Panc1 (cell line): ENCODE measurements at regions not wholly inside any gene's neighbourhood (a gene's known extent, or its start where the extent isn't known, plus 50 kb on each side); places are given as distances from the start of the nearest gene placed in this dataset.
"Not testable (repeated sequence)": the region's sequence is repeated elsewhere in the genome, so short reads cannot be mapped to it uniquely, and the experiment has no call there.

Experiments used
- ATAC-seq: fragments of 200-7000 bp; cut with Tn5 transposase; 2 replicates; pipeline ENCODE4 v1.9.1; 2020; ENCODE audit warnings: mild to moderate bottlenecking, moderate library complexity
- BruUV-seq: library from RNA; stranded (reverse); fragments of 400-500 nt; replicated peaks from 2 replicates; lab custom pipeline; 2021; lab: Mats Ljungman, UMichigan
- CTCF ChIA-PET: fragments of 300-600 bp; sonication (Branson Sonifier 250); formaldehyde crosslinking; loops from one replicate; lab custom pipeline; 2022; ENCODE audit warnings: antibody characterized with exemption; lab: Charles Lee
- POLR2A ChIA-PET: fragments of 300-600 bp; sonication (Branson Sonifier 250); formaldehyde crosslinking; loops from one replicate; lab custom pipeline; 2022; ENCODE audit warnings: antibody characterized with exemption; lab: Charles Lee
- DNase-seq: peaks from one replicate; pipeline ENCODE4 v3.0.0-alpha.2; 2010; ENCODE audit warnings: low read depth, low spot score
- H3K27ac ChIP-seq: 2 replicates; pipeline ENCODE4 v1.5.1; 2011; ENCODE audit warnings: mild to moderate bottlenecking, low read length, inconsistent platforms
- H3K27me3 ChIP-seq: fragments of 200-500 bp; sonication (Bioruptor generic); 2 replicates; pipeline ENCODE4 v1.6.0; 2014; ENCODE audit warnings: low read length, inconsistent platforms; ENCODE audit not compliant: control insufficient read depth, insufficient read depth
- H3K36me3 ChIP-seq: fragments of 200-500 bp; sonication (Bioruptor generic); 2 replicates; pipeline ENCODE4 v1.5.1; 2014; ENCODE audit warnings: inconsistent platforms, mild to moderate bottlenecking, low read length, moderate library complexity; ENCODE audit not compliant: control insufficient read depth, insufficient read depth
- H3K4me1 ChIP-seq: 2 replicates; pipeline ENCODE4 v1.5.1; 2011; ENCODE audit warnings: inconsistent platforms, mild to moderate bottlenecking, low read length, moderate library complexity; ENCODE audit not compliant: control insufficient read depth, insufficient read depth
- H3K4me3 ChIP-seq, 2 experiments: 2 replicates each; pipeline ENCODE4 v1.5.1; 2011 to 2012; ENCODE audit warnings: low read depth in 2 of 2, low read length in 2 of 2, mild to moderate bottlenecking in 2 of 2, inconsistent platforms in 1 of 2, moderate library complexity in 1 of 2
- H3K9me3 ChIP-seq: fragments of 200-500 bp; sonication (Bioruptor generic); 2 replicates; pipeline ENCODE4 v1.5.1; 2014; ENCODE audit warnings: low read depth, mild to moderate bottlenecking, inconsistent platforms, low read length, moderate library complexity; ENCODE audit not compliant: control insufficient read depth, insufficient read depth
- CTCF ChIP-seq: fragments of 450-650 bp; IDR thresholded peaks from 2 replicates; pipeline ENCODE4 v1.5.1; 2017; ENCODE audit warnings: mild to moderate bottlenecking
- POLR2AphosphoS5 ChIP-seq: IDR thresholded peaks from 2 replicates; pipeline ENCODE4 v1.6.1; 2012; ENCODE audit warnings: mild to moderate bottlenecking, low read depth, low read length, moderate library complexity
- REST ChIP-seq, 2 experiments: IDR thresholded peaks; 2 replicates each; pipeline ENCODE4 v1.6.1; 2011 to 2012; ENCODE audit warnings: low read depth in 2 of 2, control low read depth in 1 of 2, low read length in 1 of 2, mild to moderate bottlenecking in 1 of 2, moderate library complexity in 1 of 2; ENCODE audit not compliant: insufficient read depth in 1 of 2
- SIN3A ChIP-seq: IDR thresholded peaks from 2 replicates; pipeline ENCODE4 v1.6.1; 2012; ENCODE audit warnings: low read depth, mild to moderate bottlenecking, low read length, moderate library complexity, borderline replicate concordance; ENCODE audit not compliant: insufficient read depth
- TCF7L2 ChIP-seq: IDR thresholded peaks from 2 replicates; pipeline ENCODE4 v1.6.1; 2011; ENCODE audit warnings: mild to moderate bottlenecking, low read depth, low read length, inconsistent platforms
- in situ Hi-C: cut with HindIII; loops from 2 replicates; pipeline ENCODE4 v1.10.0; 2016; ENCODE audit warnings: low sequenced_read_pairs, low pct_unique_long_range_greater_than_20kb
- intact Hi-C: fragments of 100-400 bp; cut with micrococcal nuclease; formaldehyde crosslinking; loops from one replicate; pipeline ENCODE4 v1.10.0; 2022; ENCODE audit not compliant: unreplicated experiment

GRCh38 chr18:51503351-51503750 lies 305.9 kb upstream of the MEX3C start:
- POLR2A ChIA-PET, result no interaction called here
- CTCF ChIA-PET, result no interaction called here
- Histone ChIP-seq H3K27ac (no peak overlapping the region), H3K36me3 (no peaks in the 10 kb centered on the region), H3K4me3 (no peak overlapping the region), H3K27me3 (no peaks in the 10 kb centered on the region; the same call in 1 of the 2 replicates), H3K9me3 (no peaks in the 10 kb centered on the region), H3K4me1 (no peaks in the 10 kb centered on the region)
- ATAC-seq (no peak), DNase-seq (no peak)
- intact Hi-C loops, result no loop called here
- BruUV-seq, result no TSS peak
- no peak for TF ChIP-seq SIN3A
- in situ Hi-C loops, result no loop called here

- no TSS peak for BruUV-seq
- no peaks in the 10 kb centered on the region for H3K27me3 ChIP-seq
- ATAC-seq (no peak), DNase-seq (no peak)
- in situ Hi-C loops (no loop called here), intact Hi-C loops (no loop called here)
- ChIA-PET CTCF (no interaction called here), POLR2A (no interaction called here)
- no peak for TF ChIP-seq POLR2AphosphoS5
- no peak for TF ChIP-seq CTCF
- no peak for TF ChIP-seq TCF7L2
- no peak for TF ChIP-seq REST (IDR thresholded peaks at IDR 0.05; ENCODE audit: insufficient read depth in 1 of 2, low read depth in 2 of 2, low read length in 1 of 2)
- no peak for TF ChIP-seq SIN3A
- no peaks in the 10 kb centered on the region for H3K4me1 ChIP-seq
- H3K9me3 ChIP-seq, result no peaks in the 10 kb centered on the region
- no peak overlapping the region for H3K4me3 ChIP-seq
- H3K36me3 ChIP-seq, result no peaks in the 10 kb centered on the region
- H3K27ac ChIP-seq, result no peak overlapping the region
These were observed 309.3 kb upstream of the MEX3C start for GRCh38 chr18:51506811-51507210.

- BruUV-seq, CTCF ChIA-PET, H3K4me1 ChIP-seq, H3K27me3 ChIP-seq, in situ Hi-C loops, intact Hi-C loops, POLR2A ChIA-PET, H3K9me3 ChIP-seq, H3K36me3 ChIP-seq, ATAC-seq, H3K4me3 ChIP-seq, H3K27ac ChIP-seq, DNase-seq: not testable (repeated sequence)
These were observed 310.9 kb upstream of the MEX3C start for GRCh38 chr18:51508410-51508809.
